Endothelial cell of umbilical vein (primary cell): ENCODE measurements at regions not wholly inside any gene's neighbourhood (a gene's known extent, or its start where the extent isn't known, plus 50 kb on each side); places are given as distances from the start of the nearest gene placed in this dataset.

Experiments
- BruUV-seq: library from RNA; stranded (reverse); fragments of 400-500 nt; replicated peaks from 2 replicates; lab custom pipeline; 2021; lab: Mats Ljungman, UMichigan
- CTCF ChIA-PET: fragments of 300-600, 350-600 bp; sonication (Branson Sonifier 250); formaldehyde crosslinking; loops from one replicate; lab custom pipeline; 2021; ENCODE audit warnings: antibody characterized with exemption, inconsistent platforms; lab: Charles Lee
- POLR2A ChIA-PET: fragments of 300-600, 350-600 bp; sonication (Branson Sonifier 250); formaldehyde crosslinking; loops from one replicate; lab custom pipeline; 2021; ENCODE audit warnings: antibody characterized with exemption, inconsistent platforms; lab: Charles Lee
- DNase-seq: peaks from one replicate; pipeline ENCODE4 v3.0.0-alpha.2; 2011; ENCODE audit warnings: low read depth, low spot score
- FAIRE-seq: peaks from 2 replicates; lab custom pipeline; 2011; peaks lifted over from hg19 to GRCh38; lab: Jason Lieb, UNC
- H2AFZ ChIP-seq: 2 replicates; pipeline ENCODE4 v1.6.0; 2012; ENCODE audit warnings: low read depth, low read length, control low read depth, inconsistent platforms
- H3K27ac ChIP-seq: 2 replicates; pipeline ENCODE4 v1.5.1; 2011; ENCODE audit warnings: low read depth, mild to moderate bottlenecking, control low read depth, low read length, moderate library complexity; ENCODE audit not compliant: insufficient read depth
- H3K27me3 ChIP-seq, 2 experiments: 2 replicates each; pipeline versions ENCODE4 v1.6.0 to v1.6.1; 2011; ENCODE audit warnings: low read length in 2 of 2, mixed read lengths in 1 of 2; ENCODE audit not compliant: control insufficient read depth in 2 of 2, insufficient read depth in 2 of 2
- H3K36me3 ChIP-seq, 2 experiments: 2 replicates in 1 of 2; 3 replicates in 1 of 2; pipeline ENCODE4 v1.5.1; 2011; ENCODE audit warnings: low read length in 2 of 2, mild to moderate bottlenecking in 1 of 2, moderate library complexity in 1 of 2; ENCODE audit not compliant: control insufficient read depth in 2 of 2, insufficient read depth in 2 of 2; ENCODE audit errors: extremely low read depth in 1 of 2
- H3K4me1 ChIP-seq: 3 replicates; pipeline ENCODE4 v1.5.1; 2011; ENCODE audit warnings: mild to moderate bottlenecking, low read length; ENCODE audit not compliant: control insufficient read depth, insufficient read depth; ENCODE audit errors: extremely low read depth
- H3K4me2 ChIP-seq: 2 replicates; pipeline ENCODE4 v1.6.1; 2011; ENCODE audit warnings: low read length, control low read depth, mixed read lengths; ENCODE audit not compliant: insufficient read depth
- H3K4me3 ChIP-seq, 3 experiments: fragments of 200-600 bp in 1 of 3; sonication (generic), shearing (Covaris generic) in 1 of 3; replicated peaks in 1 of 3; 2 replicates each; pipeline ENCODE4 v1.5.1; 2011 to 2016; ENCODE audit warnings: control low read depth in 3 of 3, low read length in 3 of 3, mild to moderate bottlenecking in 2 of 3, inconsistent platforms in 1 of 3, low read depth in 1 of 3, moderate library complexity in 1 of 3; ENCODE audit not compliant: insufficient read depth in 1 of 3
- H3K79me2 ChIP-seq: 2 replicates; pipeline ENCODE4 v1.6.0; 2012; ENCODE audit warnings: low read length, inconsistent platforms; ENCODE audit not compliant: control insufficient read depth, insufficient read depth
- H3K9ac ChIP-seq: replicated peaks from 2 replicates; pipeline ENCODE3; 2011; ENCODE audit warnings: low read length, control low read depth; ENCODE audit not compliant: insufficient read depth; ENCODE audit errors: extremely low read depth
- H3K9me1 ChIP-seq: replicated peaks from 3 replicates; pipeline ENCODE4 v1.6.0; 2011; ENCODE audit warnings: mild to moderate bottlenecking, low read length; ENCODE audit not compliant: control insufficient read depth, insufficient read depth; ENCODE audit errors: extremely low read depth
- H3K9me3 ChIP-seq: replicated peaks from 2 replicates; pipeline ENCODE4 v1.5.1; 2012; ENCODE audit warnings: low read length, inconsistent platforms; ENCODE audit not compliant: control insufficient read depth, insufficient read depth
- H4K20me1 ChIP-seq: replicated peaks from 2 replicates; pipeline ENCODE3; 2011; ENCODE audit warnings: mild to moderate bottlenecking, low read length; ENCODE audit not compliant: control insufficient read depth, insufficient read depth; ENCODE audit errors: extremely low read depth
- CTCF ChIP-seq, 2 donors: IDR thresholded peaks; 1 replicate in 1 of 2; 2 replicates in 1 of 2; pipeline ENCODE4 v1.5.1; 2011; ENCODE audit warnings: low read length in 2 of 2, mild to moderate bottlenecking in 2 of 2, moderate library complexity in 2 of 2, control low read depth in 1 of 2, inconsistent platforms in 1 of 2, low read depth in 1 of 2; ENCODE audit not compliant: insufficient read depth in 1 of 2; ENCODE audit errors: extremely low read depth in 1 of 2
- EZH2 ChIP-seq: IDR thresholded peaks from 2 replicates; pipeline ENCODE4 v1.6.1; 2012; ENCODE audit warnings: borderline replicate concordance, low read depth, mild to moderate bottlenecking, moderate library complexity, low read length, inconsistent platforms; ENCODE audit not compliant: severe bottlenecking
- FOS ChIP-seq: IDR thresholded peaks from 2 replicates; pipeline ENCODE4 v1.6.1; 2011; ENCODE audit warnings: mild to moderate bottlenecking, low read length, moderate library complexity, borderline replicate concordance; ENCODE audit not compliant: insufficient read depth
- GATA2 ChIP-seq: IDR thresholded peaks from 2 replicates; pipeline ENCODE4 v1.7.0; 2011; ENCODE audit warnings: low read depth, mild to moderate bottlenecking, moderate library complexity, mixed read lengths, low read length; ENCODE audit not compliant: insufficient read length, insufficient read depth
- JUN ChIP-seq: IDR thresholded peaks from 2 replicates; pipeline ENCODE4 v1.6.1; 2011; ENCODE audit warnings: borderline replicate concordance, low read depth; ENCODE audit not compliant: insufficient read length, insufficient read depth
- MAX ChIP-seq: IDR thresholded peaks from 2 replicates; pipeline ENCODE4 v1.6.1; 2011; ENCODE audit not compliant: insufficient read depth, insufficient read length
- MYC ChIP-seq: IDR thresholded peaks from one replicate; pipeline ENCODE4 v1.6.1; 2011; ENCODE audit warnings: mild to moderate bottlenecking, low read depth, low read length
- POLR2A ChIP-seq: IDR thresholded peaks from 2 replicates; pipeline ENCODE4 v1.6.1; 2012; ENCODE audit warnings: low read depth, mild to moderate bottlenecking, control low read depth, low read length
- POLR2AphosphoS5 ChIP-seq: IDR thresholded peaks from 2 replicates; pipeline ENCODE4 v1.6.1; 2012; ENCODE audit warnings: low read depth, mild to moderate bottlenecking, control low read depth, low read length, moderate library complexity; ENCODE audit not compliant: insufficient read depth
- dilution Hi-C: fragments of 300-500 bp; cut with MboI; formaldehyde crosslinking; loops from one replicate; pipeline ENCODE4 v1.15.0; 2019; ENCODE audit warnings: low sequenced_read_pairs; ENCODE audit not compliant: extremely low pct_ligation_motif_present
- intact Hi-C: fragments of 100-400 bp; cut with micrococcal nuclease; formaldehyde crosslinking; loops from one replicate; pipeline ENCODE4 v1.10.0; 2022

- H3K79me2 ChIP-seq: no peaks in the 10 kb centered on the region
- intact Hi-C loops: no loop called here
- no peak overlapping the region for H2AFZ ChIP-seq
These were observed 78.6 kb upstream of the DYNC1I1 start for GRCh38 chr7:95693551-95694333.

More at GRCh38 chr7:95693551-95694333, 78.6 kb upstream of the DYNC1I1 start:
- DNase-seq (no peak), FAIRE-seq (no peak)
- ChIA-PET CTCF (interaction anchor here (0.6 to 1.9 kb wide), 6 partner anchors 8 to 182 kb away, joined by 3 to 12 read pairs (median 4); no protein-coding TSS in a partner anchor), POLR2A (no interaction called here)
- BruUV-seq: no TSS peak
- Histone ChIP-seq H3K9me3 (no peaks in the 10 kb centered on the region), H3K4me3 (no peak overlapping the region), H4K20me1 (no peaks in the 10 kb centered on the region), H3K4me1 (no peaks in the 10 kb centered on the region), H3K27me3 (peaks cover 0 to 3% of the 10 kb centered on the region in 2 experiments), H3K27ac (no peak overlapping the region), H3K36me3 (no peaks in the 10 kb centered on the region), H3K9me1 (no peaks in the 10 kb centered on the region), H3K9ac (no peak overlapping the region), H3K4me2 (no peak overlapping the region)
- dilution Hi-C loops: no loop called here
- TF ChIP-seq MYC (no peak), CTCF (IDR thresholded peaks at IDR 0.05; ENCODE audit: extremely low read depth in 1 of 2, insufficient read depth in 1 of 2, low read depth in 1 of 2, low read length in 2 of 2) (no peak), MAX (no peak), GATA2 (no peak), EZH2 (no peak), POLR2AphosphoS5 (no peak), FOS (no peak), JUN (no peak), POLR2A (no peak)
